Fibroblast of upper back skin (primary cell): ENCODE measurements at regions not wholly inside any gene's neighbourhood (a gene's known extent, or its start where the extent isn't known, plus 50 kb on each side); places are given as distances from the start of the nearest gene placed in this dataset.
"Not testable (repeated sequence)": the region's sequence is repeated elsewhere in the genome, so short reads cannot be mapped to it uniquely, and the experiment has no call there.

Source experiments
- DNase-seq: peaks from one replicate; pipeline ENCODE4 v3.0.0-alpha.2; 2013

- DNase-seq: no peak
Measured at GRCh38 chr6:134603561-134603960, 285.6 kb upstream of the SGK1 start.

- no peak for DNase-seq
Measured at GRCh38 chr6:134602123-134602522, 284.2 kb upstream of the SGK1 start.

- DNase-seq: no peak
Measured at GRCh38 chr6:134600671-134601070, 282.8 kb upstream of the SGK1 start.

- DNase-seq: no peak
Measured at GRCh38 chr6:134599079-134599478, 281.2 kb upstream of the SGK1 start.

- DNase-seq: no peak
Measured at GRCh38 chr6:134596191-134596590, 278.3 kb upstream of the SGK1 start.

GRCh38 chr6:134594881-134595280 lies 277.0 kb upstream of the SGK1 start:
- no peak for DNase-seq

- DNase-seq: no peak
Measured at GRCh38 chr6:134593887-134594286, 276.0 kb upstream of the SGK1 start.

- no peak for DNase-seq
Measured at GRCh38 chr6:134593442-134593841, 275.5 kb upstream of the SGK1 start.

GRCh38 chr6:134593024-134593423 lies 275.1 kb upstream of the SGK1 start:
- no peak for DNase-seq

GRCh38 chr6:134590449-134590848 lies 272.5 kb upstream of the SGK1 start:
- peak; percentile 45 for DNase-seq

GRCh38 chr6:134590004-134590403 lies 272.1 kb upstream of the SGK1 start:
- no peak for DNase-seq

- peak; percentile 97 for DNase-seq
Measured at GRCh38 chr6:134589512-134589911, 271.6 kb upstream of the SGK1 start.

GRCh38 chr6:134588267-134588666 lies 270.4 kb upstream of the SGK1 start:
- DNase-seq: no peak

- DNase-seq: no peak
Measured at GRCh38 chr6:134585517-134585873, 267.6 kb upstream of the SGK1 start.

- no peak for DNase-seq
Measured at GRCh38 chr6:134584847-134585516, 267.1 kb upstream of the SGK1 start.

GRCh38 chr6:134577998-134578397 lies 260.1 kb upstream of the SGK1 start:
- peak; percentile 9 for DNase-seq

GRCh38 chr6:134575221-134575620 lies 257.3 kb upstream of the SGK1 start:
- DNase-seq: no peak

- DNase-seq: no peak
Measured at GRCh38 chr6:134574491-134574890, 256.6 kb upstream of the SGK1 start.

GRCh38 chr6:134569996-134570395 lies 252.1 kb upstream of the SGK1 start:
- not testable (repeated sequence) for DNase-seq

- no peak for DNase-seq
Measured at GRCh38 chr6:134564705-134565104, 246.8 kb upstream of the SGK1 start.

GRCh38 chr6:134560019-134560418 lies 242.1 kb upstream of the SGK1 start:
- DNase-seq: no peak

GRCh38 chr6:134557509-134557908 lies 239.6 kb upstream of the SGK1 start:
- DNase-seq: no peak

GRCh38 chr6:134555672-134556071 lies 237.8 kb upstream of the SGK1 start:
- no peak for DNase-seq

GRCh38 chr6:134553936-134554335 lies 236.0 kb upstream of the SGK1 start:
- DNase-seq: peak; percentile 83

- DNase-seq: peak; percentile 89
Measured at GRCh38 chr6:134551245-134551960, 233.5 kb upstream of the SGK1 start.
